Fibroblast of the aortic adventitia (primary cell): ENCODE measurements at regions not wholly inside any gene's neighbourhood (a gene's known extent, or its start where the extent isn't known, plus 50 kb on each side); places are given as distances from the start of the nearest gene placed in this dataset.

Source experiments
- DNase-seq: peaks from one replicate; pipeline ENCODE4 v3.0.0-alpha.2; 2010; ENCODE audit warnings: low read depth
- H3K4me3 ChIP-seq: 2 replicates; pipeline ENCODE4 v1.5.1; 2011; ENCODE audit warnings: low read depth, mild to moderate bottlenecking, control low read depth, low read length, moderate library complexity
- CTCF ChIP-seq: IDR thresholded peaks from 2 replicates; pipeline ENCODE4 v1.5.1; 2011; ENCODE audit warnings: mild to moderate bottlenecking, low read length, control low read depth, inconsistent platforms; ENCODE audit not compliant: insufficient read depth

- H3K4me3 ChIP-seq, result no peak overlapping the region
- DNase-seq, result peak; percentile 80
- TF ChIP-seq CTCF, result no peak
Measured at GRCh38 chr17:65324611-65325342, 187.6 kb downstream of the RGS9 start.

- no peak for DNase-seq
- no peak overlapping the region for H3K4me3 ChIP-seq
- no peak for TF ChIP-seq CTCF
Measured at GRCh38 chr17:65323049-65323448, 185.9 kb downstream of the RGS9 start.

- no peak for TF ChIP-seq CTCF
- no peak for DNase-seq
- no peak overlapping the region for H3K4me3 ChIP-seq
Measured at GRCh38 chr17:65320820-65321219, 183.7 kb downstream of the RGS9 start.

- no peak overlapping the region for H3K4me3 ChIP-seq
- DNase-seq, result no peak
- TF ChIP-seq CTCF, result no peak
Measured at GRCh38 chr17:65314212-65314611, 177.0 kb downstream of the RGS9 start.

GRCh38 chr17:65312718-65313377 lies 175.7 kb downstream of the RGS9 start:
- TF ChIP-seq CTCF, result no peak
- no peak overlapping the region for H3K4me3 ChIP-seq
- no peak for DNase-seq

GRCh38 chr17:65311261-65311660 lies 174.1 kb downstream of the RGS9 start:
- no peak overlapping the region for H3K4me3 ChIP-seq
- DNase-seq, result no peak
- TF ChIP-seq CTCF, result no peak

- no peak overlapping the region for H3K4me3 ChIP-seq
- DNase-seq, result no peak
- no peak for TF ChIP-seq CTCF
Measured at GRCh38 chr17:65307961-65308316, 170.8 kb downstream of the RGS9 start.
